ENCODE measurements at regions not wholly inside any gene's neighbourhood (a gene's known extent, or its start where the extent isn't known, plus 50 kb on each side); places are given as distances from the start of the nearest gene placed in this dataset.

GRCh38 chr4:81984746-81985145 lies 389.0 kb downstream of the HNRNPD start:
- FAIRE-seq (no peak), DNase-seq (ENCODE audit: low read depth in 1 of 2, low spot score in 2 of 2) (no peak)
- Histone ChIP-seq H3K27ac (ENCODE audit: low read depth, low read length) (no peak overlapping the region), H3K4me3 (ENCODE audit: extremely low read depth in 1 of 4, insufficient read depth in 2 of 4, low read depth in 3 of 4, low read length in 4 of 4) (no peak overlapping the region), H4K91ac (replicated peaks; ENCODE audit: insufficient read length, low read length) (no peak overlapping the region), H3K14ac (ENCODE audit: insufficient read length) (no peak overlapping the region), H3K4me1 (replicated peaks in 1 of 4; ENCODE audit: control insufficient read depth in 3 of 4, insufficient read depth in 4 of 4, low read length in 3 of 4) (peaks cover 0 to 3% (median 0%) of the 10 kb centered on the region in 4 experiments; a peak in 1 of 7 replicates), H2BK5ac (ENCODE audit: low read depth, low read length) (no peak overlapping the region), H2BK12ac (ENCODE audit: low read depth, low read length) (no peak overlapping the region), H3K27me3 (replicated peaks in 1 of 4; ENCODE audit: control insufficient read depth in 3 of 4, extremely low read depth in 1 of 4, insufficient read depth in 3 of 4, low read length in 3 of 4) (no peaks in the 10 kb centered on the region), H2BK120ac (replicated peaks; ENCODE audit: low read depth, low read length) (no peak overlapping the region), H2AFZ (ENCODE audit: low read length) (no peak overlapping the region), H2AK5ac (ENCODE audit: low read depth, low read length) (no peak overlapping the region), H4K5ac (ENCODE audit: insufficient read length, low read depth, low read length) (no peak overlapping the region), H3K23ac (ENCODE audit: insufficient read length) (no peak overlapping the region), H2BK15ac (ENCODE audit: low read length) (no peak overlapping the region), H3K79me2 (ENCODE audit: control insufficient read depth in 1 of 2, insufficient read depth in 2 of 2, low read length in 2 of 2) (no peaks in the 10 kb centered on the region), H3K9ac (replicated peaks in 1 of 4; ENCODE audit: extremely low read depth in 1 of 4, low read depth in 3 of 4, low read length in 3 of 4) (no peak overlapping the region), H4K8ac (ENCODE audit: extremely low read depth, insufficient read depth, low read length) (no peak overlapping the region), H3K18ac (ENCODE audit: extremely low read depth, low read length) (no peak overlapping the region), H3K36me3 (ENCODE audit: control insufficient read depth in 2 of 4, insufficient read depth in 4 of 4, low read length in 3 of 4) (no peaks in the 10 kb centered on the region), H3K56ac (replicated peaks; ENCODE audit: insufficient read length, low read depth, low read length) (no peak overlapping the region), H2BK20ac (ENCODE audit: low read length) (no peak overlapping the region), H3K79me1 (ENCODE audit: low read depth, low read length) (no peaks in the 10 kb centered on the region), H3K4ac (replicated peaks; ENCODE audit: insufficient read length, low read depth, low read length) (no peak overlapping the region), H4K20me1 (replicated peaks in 1 of 2; ENCODE audit: control insufficient read depth in 1 of 2, insufficient read depth in 2 of 2, low read length in 2 of 2) (no peaks in the 10 kb centered on the region), H3K4me2 (ENCODE audit: insufficient read depth in 1 of 2, low read depth in 2 of 2, low read length in 2 of 2) (no peak overlapping the region), H3K9me3 (ENCODE audit: insufficient read depth in 2 of 2, low read depth in 1 of 2, low read length in 1 of 2) (no peaks in the 10 kb centered on the region), H3K23me2 (ENCODE audit: low read depth, low read length) (no peaks in the 10 kb centered on the region)
- ChIA-PET CTCF (ENCODE audit: partially characterized antibody) (no interaction called here), POLR2A (ENCODE audit: partially characterized antibody) (interaction anchor here (0.5 kb wide), 1 partner anchor 330 kb away, joined by 4 read pairs; no protein-coding TSS in a partner anchor)
- 84% methylated on average over 3 of the region's 3 CpGs; no CpG with 5 or more reads in 1 of the 2 experiments for WGBS, 2 experiments (ENCODE audit: extremely low coverage in 1 of 2, insufficient coverage in 1 of 2, insufficient read length in 1 of 2, insufficient replicate concordance in 2 of 2, low coverage in 1 of 2, low lambda C conversion rate in 2 of 2, missing lambda C conversion rate in 1 of 2)
- no peak for TF ChIP-seq TEAD4 (IDR thresholded peaks at IDR 0.05; ENCODE audit: low read depth, low read length)
- no peak for TF ChIP-seq HDAC2 (IDR thresholded peaks at IDR 0.05; ENCODE audit: borderline replicate concordance in 1 of 2, low read depth in 2 of 2, low read length in 2 of 2)
- TF ChIP-seq KDM1A (IDR thresholded peaks at IDR 0.05; ENCODE audit: borderline replicate concordance, low read length): no peak
- no peak for TF ChIP-seq SAP30 (IDR thresholded peaks at IDR 0.05; ENCODE audit: insufficient read depth, insufficient replicate concordance, low read length)
- no peak for TF ChIP-seq RAD21 (IDR thresholded peaks at IDR 0.05 in 1 of 2, conservative IDR thresholded peaks at IDR 0.05 in 1 of 2; ENCODE audit: low read depth in 2 of 2, low read length in 2 of 2)
- no peak for TF ChIP-seq BACH1 (IDR thresholded peaks at IDR 0.05; ENCODE audit: low read length)
- TF ChIP-seq EGR1 (IDR thresholded peaks at IDR 0.05; ENCODE audit: borderline replicate concordance, low read depth, low read length): no peak
- no peak for TF ChIP-seq TCF12 (IDR thresholded peaks at IDR 0.05; ENCODE audit: low read depth, low read length)
- no peak for TF ChIP-seq SIX5 (IDR thresholded peaks at IDR 0.05; ENCODE audit: low read depth, low read length)
- no peak for TF ChIP-seq CHD2 (IDR thresholded peaks at IDR 0.05; ENCODE audit: low read length)
- TF ChIP-seq JUND (IDR thresholded peaks at IDR 0.05; ENCODE audit: low read length): no peak
- TF ChIP-seq RFX5 (IDR thresholded peaks at IDR 0.05; ENCODE audit: borderline replicate concordance, low read depth, low read length): no peak
- no peak for TF ChIP-seq POU5F1 (IDR thresholded peaks at IDR 0.05; ENCODE audit: low read depth, low read length)
- TF ChIP-seq EZH2 (IDR thresholded peaks at IDR 0.05; ENCODE audit: low read depth, low read length, severe bottlenecking): no peak
- no peak for TF ChIP-seq BRCA1 (IDR thresholded peaks at IDR 0.05; ENCODE audit: low read depth, low read length)
- no peak for TF ChIP-seq CEBPB (IDR thresholded peaks at IDR 0.05; ENCODE audit: low read depth, low read length)

Data from H1 (cell line).